ENCODE measurements at regions not wholly inside any gene's neighbourhood (a gene's known extent, or its start where the extent isn't known, plus 50 kb on each side); places are given as distances from the start of the nearest gene placed in this dataset.

DNA sequence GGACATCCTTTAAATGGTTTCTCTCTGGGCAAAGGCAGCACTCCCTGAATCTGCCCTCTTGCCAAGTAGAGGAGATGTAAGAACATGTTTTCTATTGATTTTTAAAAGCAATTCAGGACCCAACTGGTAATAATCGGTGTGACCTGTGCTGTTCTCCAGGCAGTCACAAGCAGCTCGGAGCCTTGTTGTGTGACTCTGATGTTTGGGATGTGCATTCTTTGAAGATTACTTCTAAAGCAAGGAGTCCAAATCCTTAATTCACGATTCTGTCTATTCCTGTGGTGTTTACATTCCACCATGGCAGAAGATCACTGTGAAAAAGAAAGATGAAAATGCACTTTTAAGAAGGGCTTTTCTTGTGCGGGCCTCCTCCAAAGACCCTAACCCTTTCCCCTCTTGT, 122.3 kb upstream of the ZNF536 start:
- no peaks in the 10 kb centered on the region for H3K4me1 ChIP-seq
- no peak for TF ChIP-seq CTCF (IDR thresholded peaks at IDR 0.05; ENCODE audit: borderline replicate concordance)
- no peaks in the 10 kb centered on the region for H3K9me3 ChIP-seq (replicated peaks)
- H3K36me3 ChIP-seq, result no peaks in the 10 kb centered on the region
- H3K4me3 ChIP-seq, result no peak overlapping the region
- peaks cover 79% of the 10 kb centered on the region for H3K27me3 ChIP-seq (ENCODE audit: low read depth)
- no peak overlapping the region for H3K27ac ChIP-seq (replicated peaks)
- intact Hi-C loops (cut with micrococcal nuclease), result no loop called here
- no peak for DNase-seq

DNA sequence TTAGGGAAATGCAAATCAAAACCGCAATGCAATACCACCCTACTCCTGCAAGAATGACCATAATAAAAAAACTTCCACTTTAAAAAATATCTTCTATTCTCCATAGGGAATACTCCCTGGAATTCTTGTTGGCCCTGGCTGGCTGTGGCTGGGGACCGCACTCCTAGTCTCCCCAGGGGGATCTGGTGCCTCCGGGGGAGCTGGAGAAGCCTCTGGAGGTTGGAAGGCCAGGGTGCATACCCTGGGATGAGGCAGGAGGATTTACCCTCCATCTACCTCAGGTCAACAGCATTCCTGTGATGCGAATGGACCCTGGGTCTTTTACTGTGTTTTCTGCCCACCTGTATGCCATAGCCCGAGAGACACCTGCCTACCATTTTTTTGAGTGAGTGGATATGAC, 120.0 kb upstream of the ZNF536 start:
- no peak for DNase-seq
- Histone ChIP-seq H3K27me3 (ENCODE audit: low read depth) (peaks cover 97% of the 10 kb centered on the region), H3K4me3 (no peak overlapping the region), H3K4me1 (peaks cover 8% of the 10 kb centered on the region), H3K36me3 (no peaks in the 10 kb centered on the region), H3K27ac (replicated peaks) (no peak overlapping the region), H3K9me3 (replicated peaks) (no peaks in the 10 kb centered on the region)
- intact Hi-C loops (cut with micrococcal nuclease), result no loop called here
- no peak for TF ChIP-seq CTCF (IDR thresholded peaks at IDR 0.05; ENCODE audit: borderline replicate concordance)

GRCh38 chr19:30253581-30253996, 118.6 kb upstream of the ZNF536 start:
- Histone ChIP-seq H3K4me3 (no peak overlapping the region), H3K9me3 (replicated peaks) (no peaks in the 10 kb centered on the region), H3K36me3 (no peaks in the 10 kb centered on the region), H3K4me1 (peaks cover 10% of the 10 kb centered on the region), H3K27me3 (ENCODE audit: low read depth) (peaks cover 95% of the 10 kb centered on the region), H3K27ac (replicated peaks) (no peak overlapping the region)
- TF ChIP-seq CTCF (IDR thresholded peaks at IDR 0.05; ENCODE audit: borderline replicate concordance), result no peak
- intact Hi-C loops (cut with micrococcal nuclease), result no loop called here
- DNase-seq, result no peak

DNA sequence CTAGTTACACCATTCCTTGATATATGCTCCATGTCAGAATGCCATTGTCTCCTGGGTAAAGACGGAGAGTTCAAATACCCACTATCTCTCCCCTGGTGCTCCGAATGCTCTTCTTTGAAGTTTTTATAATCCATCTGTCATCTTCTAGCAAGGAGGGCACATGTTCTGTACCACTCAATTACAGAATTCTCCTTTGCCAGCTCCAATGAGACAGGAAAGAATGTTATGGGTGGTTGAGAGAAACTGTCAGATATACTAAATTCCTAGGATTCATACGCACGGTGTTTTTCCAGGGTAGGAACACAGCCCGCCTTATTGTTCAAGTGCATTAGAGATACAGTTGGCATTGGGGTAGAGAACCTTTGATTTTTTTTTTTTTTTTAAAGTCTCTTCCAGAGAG, 118.0 kb upstream of the ZNF536 start:
- H3K36me3 ChIP-seq, result no peaks in the 10 kb centered on the region
- peaks cover 92% of the 10 kb centered on the region for H3K27me3 ChIP-seq (ENCODE audit: low read depth)
- H3K4me1 ChIP-seq, result peaks cover 10% of the 10 kb centered on the region
- DNase-seq, result no peak
- no peak overlapping the region for H3K27ac ChIP-seq (replicated peaks)
- no peak overlapping the region for H3K4me3 ChIP-seq
- intact Hi-C loops (cut with micrococcal nuclease), result no loop called here
- no peaks in the 10 kb centered on the region for H3K9me3 ChIP-seq (replicated peaks)
- no peak for TF ChIP-seq CTCF (IDR thresholded peaks at IDR 0.05; ENCODE audit: borderline replicate concordance)

DNA sequence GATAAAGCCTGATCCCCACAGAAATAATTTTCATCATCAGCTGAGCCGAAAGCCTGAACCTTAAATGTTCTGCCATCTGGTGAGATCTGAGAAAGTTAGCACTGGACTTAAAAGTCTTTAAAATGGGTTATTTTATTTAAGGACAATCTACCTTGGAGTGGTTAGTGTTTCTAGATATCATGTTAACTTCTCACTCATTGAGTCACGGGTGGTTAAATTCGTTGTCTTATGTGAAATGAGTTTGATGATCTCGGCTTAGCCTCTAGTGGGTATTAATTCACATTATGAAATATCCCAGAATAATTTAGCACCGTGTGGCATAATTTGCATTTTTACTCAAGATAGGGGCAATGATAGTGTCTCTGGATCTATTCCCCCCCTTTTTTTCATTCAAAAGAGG, 117.4 kb upstream of the ZNF536 start:
- Histone ChIP-seq H3K4me3 (no peak overlapping the region), H3K36me3 (no peaks in the 10 kb centered on the region), H3K27ac (replicated peaks) (no peak overlapping the region), H3K9me3 (replicated peaks) (no peaks in the 10 kb centered on the region), H3K27me3 (ENCODE audit: low read depth) (peaks cover 92% of the 10 kb centered on the region), H3K4me1 (peaks cover 10% of the 10 kb centered on the region)
- TF ChIP-seq CTCF (IDR thresholded peaks at IDR 0.05; ENCODE audit: borderline replicate concordance), result no peak
- no peak for DNase-seq
- intact Hi-C loops (cut with micrococcal nuclease), result no loop called here

All from left ventricle myocardium inferior (tissue), 1 donor.